Body of pancreas (tissue), 4 donors: ENCODE measurements at regions not wholly inside any gene's neighbourhood (a gene's known extent, or its start where the extent isn't known, plus 50 kb on each side); places are given as distances from the start of the nearest gene placed in this dataset.

Experiments
- CTCF ChIP-seq, 7 experiments: fragments of 450-650 bp in 4 of 7; fragments of 200-600 bp in 3 of 7; sonication (generic) in 3 of 7; IDR thresholded peaks; one replicate each; pipeline ENCODE4 v1.5.1; 2016 to 2019; ENCODE audit warnings: antibody characterized with exemption in 7 of 7
- POLR2A ChIP-seq, 3 donors: fragments of 450-650 bp; IDR thresholded peaks; one replicate each; pipeline ENCODE4 v1.6.1; 2016; ENCODE audit warnings: antibody characterized with exemption in 3 of 3, mild to moderate bottlenecking in 2 of 3

DNA sequence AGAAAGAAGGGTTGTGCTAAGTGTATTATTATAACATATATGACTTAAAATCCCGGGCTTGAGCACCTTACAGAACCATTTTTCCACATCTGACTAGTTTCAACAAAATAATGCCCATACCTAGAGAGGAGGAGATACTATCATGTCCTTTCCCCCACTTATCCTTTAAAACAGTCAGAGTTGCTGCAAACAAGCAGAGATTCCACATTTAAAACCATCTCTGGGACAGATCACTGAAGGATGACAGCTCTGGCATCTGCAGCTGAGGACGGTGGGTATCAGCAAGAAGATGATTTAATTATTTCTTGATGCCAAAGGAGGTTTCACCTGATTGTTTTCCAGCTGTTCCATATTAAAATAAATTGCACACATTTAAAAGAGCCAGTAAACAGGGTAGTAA, 328.0 kb upstream of the TMTC1 start:
- TF ChIP-seq CTCF (IDR thresholded peaks at IDR 0.05) (no peak), POLR2A (IDR thresholded peaks at IDR 0.05) (no peak)
